IPS DF 4.7 (cell line): ENCODE measurements at regions not wholly inside any gene's neighbourhood (a gene's known extent, or its start where the extent isn't known, plus 50 kb on each side); places are given as distances from the start of the nearest gene placed in this dataset.
"Not testable (repeated sequence)": the region's sequence is repeated elsewhere in the genome, so short reads cannot be mapped to it uniquely, and the experiment has no call there.

Source experiments
- DNase-seq: peaks from one replicate; pipeline ENCODE4 v3.0.0-alpha.2; 2013; ENCODE audit warnings: low spot score; ENCODE audit errors: extremely low read depth

DNA sequence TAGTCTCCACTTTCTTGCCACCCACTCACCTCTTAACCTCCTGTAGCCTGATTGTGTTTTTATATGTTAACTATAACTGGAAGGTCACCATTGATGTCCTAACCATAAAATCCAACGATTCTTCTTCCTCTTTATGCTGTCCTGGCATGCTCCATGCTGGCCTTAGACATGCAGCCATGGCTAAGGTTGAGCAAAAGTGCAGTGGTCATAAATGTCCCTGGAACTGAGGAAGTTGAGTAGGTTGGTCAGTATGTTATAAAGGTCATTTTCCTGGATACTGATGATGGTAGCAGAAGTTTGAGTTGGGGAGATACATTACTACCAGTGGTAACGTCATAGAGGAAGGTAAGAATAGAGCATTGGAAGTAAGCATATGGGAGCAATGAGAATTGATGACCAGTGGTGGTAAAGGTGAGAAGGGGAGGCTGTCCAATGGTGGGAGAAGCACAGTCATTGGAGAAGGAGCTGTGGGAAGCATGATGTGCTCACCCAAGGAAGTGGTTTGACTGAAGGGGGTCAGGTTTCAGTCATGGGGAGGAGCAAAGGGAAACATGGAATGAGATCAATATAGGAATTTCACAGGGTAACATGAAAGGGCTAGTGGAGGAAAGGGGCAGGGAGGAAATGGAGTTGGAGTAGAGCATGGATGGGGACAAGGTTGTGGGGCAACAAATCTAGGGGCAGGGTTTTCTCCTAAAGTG, 240.8 kb downstream of the DACT1 start:
- DNase-seq = no peak

GRCh38 chr14:58881433-58881832, 243.7 kb downstream of the DACT1 start:
- DNase-seq = no peak

GRCh38 chr14:58882577-58883018, 244.8 kb downstream of the DACT1 start:
- no peak for DNase-seq

DNA sequence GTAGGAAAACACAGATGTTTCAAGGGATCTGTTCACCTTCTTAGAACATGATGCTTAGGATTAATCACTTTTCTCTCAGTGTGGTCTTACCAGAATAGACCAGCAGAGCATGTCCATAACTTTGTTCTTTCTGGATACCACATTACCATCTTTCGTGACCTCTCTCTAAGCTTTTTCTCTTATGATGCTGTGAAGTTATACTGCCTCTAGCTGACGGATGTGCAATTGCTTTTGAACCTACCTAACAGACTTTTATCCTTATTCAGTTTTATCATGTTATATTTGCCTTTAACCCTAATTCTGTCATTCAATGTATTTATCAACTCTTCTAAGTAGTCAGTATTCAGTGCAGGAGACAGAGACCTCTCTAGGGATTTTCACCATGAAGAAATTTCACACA, 246.7 kb downstream of the DACT1 start:
- DNase-seq = no peak

DNA sequence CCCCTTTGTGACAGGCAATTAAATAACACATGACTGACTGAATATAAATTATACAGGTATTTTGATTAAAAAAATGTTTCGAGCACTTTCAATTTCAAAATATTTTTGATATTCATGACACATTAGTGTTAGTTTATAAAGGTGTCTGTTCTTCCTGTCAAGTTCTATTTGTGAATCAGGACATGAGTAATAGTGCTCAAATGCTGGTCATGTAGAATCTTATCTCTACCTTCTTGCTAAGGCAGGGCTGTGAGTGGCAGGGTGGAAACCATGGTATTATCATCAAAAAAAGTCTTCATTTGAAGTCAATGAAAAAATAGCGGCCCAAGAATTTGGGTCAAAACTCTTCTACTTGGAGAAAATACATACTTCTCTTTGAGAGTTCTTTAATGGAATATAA, 250.2 kb downstream of the DACT1 start:
- no peak for DNase-seq

GRCh38 chr14:58898655-58899316, 261.0 kb downstream of the DACT1 start:
- DNase-seq = no peak

DNA sequence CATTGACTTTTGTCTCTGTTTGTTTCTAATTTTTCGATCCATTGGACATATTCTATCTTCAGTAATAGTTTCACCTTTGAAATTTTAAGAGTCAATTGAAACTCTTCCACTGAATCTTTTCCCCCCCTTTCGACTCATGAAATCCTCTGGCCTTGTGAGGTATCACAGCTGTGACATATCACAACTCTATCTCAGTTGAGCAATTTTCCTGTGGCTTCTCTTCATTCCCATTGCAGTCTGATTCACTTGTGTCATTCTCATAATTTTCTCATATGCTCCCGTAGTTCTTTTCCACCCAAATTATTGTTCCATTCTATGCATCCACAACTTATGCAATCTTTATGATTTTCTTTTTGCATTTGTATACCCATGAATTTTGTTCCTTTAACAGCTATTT, 261.6 kb downstream of the DACT1 start:
- no peak for DNase-seq

GRCh38 chr14:58901826-58902225, 264.1 kb downstream of the DACT1 start:
- DNase-seq = no peak

GRCh38 chr14:58904776-58905175, 267.0 kb downstream of the DACT1 start:
- no peak for DNase-seq

DNA sequence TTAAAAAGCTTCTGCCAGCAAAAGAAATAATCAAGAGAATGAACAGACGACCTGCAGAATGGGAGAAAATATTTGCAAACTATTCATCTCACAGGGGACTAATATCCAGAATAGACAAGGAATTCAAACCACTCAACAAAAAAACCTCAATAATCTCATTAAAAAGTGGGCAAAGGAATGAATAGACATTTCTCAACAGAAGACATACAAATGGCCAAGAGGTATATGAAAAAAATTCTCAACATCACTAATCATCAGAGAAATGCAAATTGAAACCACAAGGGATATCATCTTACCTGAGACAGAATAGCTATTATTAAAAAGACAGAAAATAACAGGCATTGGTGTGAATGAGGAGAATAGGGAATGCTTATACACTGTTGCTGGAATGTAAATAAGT, 270.0 kb downstream of the DACT1 start:
- no peak for DNase-seq

DNA sequence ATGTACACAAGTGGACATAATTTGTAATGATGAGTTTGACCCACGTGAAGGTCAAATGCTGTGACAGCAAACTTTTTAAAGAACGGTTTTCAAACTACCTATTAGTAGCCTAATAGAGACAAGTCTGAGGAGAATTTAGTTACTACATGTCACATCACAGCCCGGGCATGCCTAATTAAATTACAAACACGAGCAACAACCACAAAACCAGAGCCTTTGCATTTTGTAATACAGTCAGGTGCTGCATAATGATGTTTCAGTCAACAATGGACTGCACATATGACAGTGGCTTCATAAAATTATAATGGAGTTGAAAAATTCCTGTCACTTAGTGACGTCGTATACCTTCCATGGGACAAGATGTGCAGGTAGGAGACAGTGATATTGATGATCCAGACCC, 274.5 kb downstream of the DACT1 start:
- DNase-seq = no peak

GRCh38 chr14:58912799-58913432, 275.2 kb downstream of the DACT1 start:
- DNase-seq = no peak

DNA sequence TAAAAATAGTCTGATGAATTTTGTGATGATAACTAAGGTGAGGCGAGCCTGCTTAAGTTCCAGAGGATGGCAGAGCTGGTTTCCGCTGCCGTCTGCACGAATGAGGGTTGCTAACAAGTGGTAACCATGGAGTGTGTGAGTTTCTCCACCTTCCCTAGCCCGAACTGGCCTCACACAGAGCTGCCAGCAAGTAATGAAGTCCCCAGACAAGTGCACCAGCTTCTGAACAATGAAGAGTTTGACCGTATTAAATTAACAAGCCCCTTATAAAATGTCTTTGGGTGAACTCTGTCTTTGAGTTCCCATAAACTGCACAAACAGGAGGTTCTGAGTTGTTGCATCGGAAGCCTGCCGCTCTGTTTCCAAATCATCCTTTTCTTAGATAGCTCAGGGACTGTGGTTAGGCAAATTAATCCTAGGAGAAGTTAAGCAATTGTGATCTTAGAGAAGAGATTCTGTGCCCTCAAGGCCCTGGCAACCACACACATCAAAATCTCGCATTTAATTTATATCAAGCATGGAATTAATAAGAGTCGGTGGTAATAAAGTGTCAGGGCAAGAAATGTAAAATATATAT, 274.1 kb upstream of the DAAM1 start:
- DNase-seq = no peak

DNA sequence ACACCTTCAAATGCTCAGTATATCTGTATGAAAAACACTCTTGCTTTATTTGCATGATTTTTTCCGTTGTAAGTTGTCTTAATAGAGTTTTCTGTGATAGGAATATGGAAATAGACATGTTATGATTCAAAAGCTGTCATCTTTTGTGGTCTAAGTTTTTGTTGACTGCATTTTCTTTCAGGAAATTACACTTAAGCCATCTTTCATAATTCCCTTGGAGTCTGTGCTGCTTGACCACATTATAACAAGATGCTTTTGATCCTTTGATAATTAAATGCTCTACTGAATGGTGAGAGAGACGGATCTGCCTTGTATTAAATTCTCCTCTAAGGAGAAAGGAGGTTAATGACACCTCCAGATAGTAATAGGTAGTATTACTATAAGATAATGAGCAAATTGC, 272.8 kb upstream of the DAAM1 start:
- DNase-seq = no peak

GRCh38 chr14:58918066-58918738, 270.3 kb upstream of the DAAM1 start:
- DNase-seq = no peak

- DNase-seq = no peak
Measured at GRCh38 chr14:58919217-58919616, 269.2 kb upstream of the DAAM1 start.

- no peak for DNase-seq
Measured at GRCh38 chr14:58920230-58920629, 268.2 kb upstream of the DAAM1 start.

DNA sequence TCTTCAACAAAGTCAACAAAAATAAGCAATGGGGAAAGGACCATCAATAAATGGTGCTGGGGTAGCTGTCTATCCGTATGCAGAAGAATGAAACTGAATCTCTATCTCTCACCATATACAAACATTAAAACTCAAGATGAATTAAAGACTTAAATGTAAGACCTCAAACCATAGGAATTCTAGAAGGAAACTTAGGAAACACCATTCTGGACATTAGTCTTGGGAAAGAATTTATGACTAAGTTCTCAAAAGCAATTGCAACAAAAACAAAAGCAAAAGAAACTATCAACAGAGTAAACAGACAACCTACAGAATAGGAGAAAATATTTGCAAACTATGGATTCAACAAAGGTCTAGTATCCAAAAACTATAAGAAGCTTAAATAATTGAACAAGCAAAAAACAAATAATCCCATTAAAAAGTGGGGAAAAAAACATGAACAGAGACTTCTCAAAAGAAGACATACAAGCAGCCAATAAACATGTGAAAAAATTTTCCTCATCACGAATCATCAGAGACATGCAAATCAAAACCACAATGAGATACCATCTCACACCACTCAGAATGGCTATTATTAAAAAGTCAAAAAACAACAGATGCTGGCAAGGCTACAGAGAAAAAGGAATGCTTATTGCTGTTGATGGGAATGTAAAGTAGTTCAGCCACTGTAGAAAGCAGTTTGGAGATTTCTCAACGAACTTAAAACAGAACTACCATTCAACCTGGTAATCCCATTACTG, 266.1 kb upstream of the DAAM1 start:
- not testable (repeated sequence) for DNase-seq

- DNase-seq = no peak
Measured at GRCh38 chr14:58923751-58924405, 264.6 kb upstream of the DAAM1 start.

DNA sequence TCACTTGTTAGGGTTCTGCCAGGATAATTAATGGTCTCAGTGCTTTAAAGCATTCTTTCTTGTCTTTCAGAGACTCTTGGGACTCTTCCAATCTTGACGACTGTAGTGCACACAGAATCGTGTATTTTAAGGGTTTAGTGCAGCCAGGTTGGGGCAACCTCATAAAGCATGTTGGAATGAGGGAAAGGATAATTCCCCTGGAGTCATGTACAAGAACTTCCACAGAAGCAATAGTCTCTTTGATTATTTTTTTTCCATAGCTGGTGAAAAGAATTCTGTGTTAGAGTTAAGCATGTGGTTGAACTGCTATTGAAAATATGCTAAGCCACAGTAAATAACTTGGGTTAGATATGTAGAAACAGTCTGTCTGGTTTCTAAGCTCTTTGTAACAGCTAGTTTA, 246.8 kb upstream of the DAAM1 start:
- no peak for DNase-seq

GRCh38 chr14:58942516-58942915, 246.0 kb upstream of the DAAM1 start:
- DNase-seq = no peak
